IMR-90 (cell line): ENCODE measurements at regions not wholly inside any gene's neighbourhood (a gene's known extent, or its start where the extent isn't known, plus 50 kb on each side); places are given as distances from the start of the nearest gene placed in this dataset.

Source experiments
- ATAC-seq: fragments of 200-7000 bp; cut with Tn5 transposase; 2 replicates; pipeline ENCODE4 v1.9.1; 2020; ENCODE audit warnings: low read depth, mild to moderate bottlenecking, moderate library complexity
- BruUV-seq: library from RNA; stranded (reverse); fragments of 400-500 nt; replicated peaks from 2 replicates; lab custom pipeline; 2021; lab: Mats Ljungman, UMichigan
- CTCF ChIA-PET: fragments of 300-600 bp; formaldehyde crosslinking; extraction: SDS; loops from one replicate; lab custom pipeline; 2021; ENCODE audit warnings: antibody characterized with exemption; lab: Yijun Ruan, JAX
- POLR2A ChIA-PET: fragments of 300-600 bp; sonication (Branson Sonifier 250); formaldehyde crosslinking; loops from one replicate; lab custom pipeline; 2022; ENCODE audit warnings: antibody characterized with exemption; ENCODE audit not compliant: unreplicated experiment; lab: Charles Lee
- DNase-seq: peaks from one replicate; pipeline ENCODE4 v3.0.0; 2013
- H2AFZ ChIP-seq: replicated peaks from 2 replicates; pipeline ENCODE3; 2013; ENCODE audit warnings: low read length, mild to moderate bottlenecking; ENCODE audit not compliant: poor library complexity
- H2AK5ac ChIP-seq: 2 replicates; pipeline ENCODE4 v1.6.1; 2013; ENCODE audit warnings: low read depth, low read length, inconsistent platforms
- H2AK9ac ChIP-seq: replicated peaks from 2 replicates; pipeline ENCODE3; 2013; ENCODE audit warnings: mild to moderate bottlenecking, low read depth, low read length, moderate library complexity; ENCODE audit not compliant: poor library complexity
- H2BK120ac ChIP-seq: 2 replicates; pipeline ENCODE4 v1.6.1; 2013; ENCODE audit warnings: low read depth, low read length, inconsistent platforms
- H2BK15ac ChIP-seq: 3 replicates; pipeline ENCODE4 v1.6.1; 2013; ENCODE audit warnings: low read depth, low read length, inconsistent platforms
- H2BK20ac ChIP-seq: 2 replicates; pipeline ENCODE4 v1.6.1; 2013; ENCODE audit warnings: low read depth, mild to moderate bottlenecking, inconsistent platforms, low read length, moderate library complexity
- H2BK5ac ChIP-seq: 2 replicates; pipeline ENCODE4 v1.6.1; 2013; ENCODE audit warnings: mild to moderate bottlenecking, low read depth, low read length, inconsistent platforms; ENCODE audit not compliant: poor library complexity, severe bottlenecking
- H3K14ac ChIP-seq: replicated peaks from 2 replicates; pipeline ENCODE4 v1.6.1; 2013; ENCODE audit warnings: low read depth, low read length, inconsistent platforms
- H3K18ac ChIP-seq: 2 replicates; pipeline ENCODE4 v1.6.1; 2013; ENCODE audit warnings: low read depth, low read length, control low read depth
- H3K23ac ChIP-seq: 2 replicates; pipeline ENCODE4 v1.6.1; 2013; ENCODE audit warnings: low read depth, low read length, inconsistent platforms
- H3K27ac ChIP-seq: 2 replicates; pipeline ENCODE4 v1.5.1; 2013; ENCODE audit warnings: mild to moderate bottlenecking, control low read depth, low read length; ENCODE audit not compliant: insufficient read depth
- H3K27me3 ChIP-seq: 2 replicates; pipeline ENCODE4 v1.6.1; 2013; ENCODE audit warnings: low read length; ENCODE audit not compliant: control insufficient read depth, insufficient read depth
- H3K36me3 ChIP-seq: 2 replicates; pipeline ENCODE4 v1.6.1; 2013; ENCODE audit warnings: low read length, mixed read lengths; ENCODE audit not compliant: control insufficient read depth, insufficient read depth
- H3K4ac ChIP-seq: 2 replicates; pipeline ENCODE4 v1.6.1; 2013; ENCODE audit warnings: low read depth, low read length, inconsistent platforms
- H3K4me1 ChIP-seq: 2 replicates; pipeline ENCODE4 v1.6.1; 2013; ENCODE audit warnings: low read length, mixed read lengths; ENCODE audit not compliant: control insufficient read depth, insufficient read depth
- H3K4me2 ChIP-seq: 2 replicates; pipeline ENCODE4 v1.6.1; 2013; ENCODE audit warnings: low read depth, mild to moderate bottlenecking, control low read depth, low read length, moderate library complexity
- H3K4me3 ChIP-seq: 2 replicates; pipeline ENCODE4 v1.5.1; 2013; ENCODE audit warnings: low read depth, mild to moderate bottlenecking, control low read depth, low read length, moderate library complexity; ENCODE audit not compliant: insufficient read depth
- H3K56ac ChIP-seq: 2 replicates; pipeline ENCODE4 v1.6.1; 2013; ENCODE audit warnings: low read length, inconsistent platforms; ENCODE audit not compliant: insufficient read depth; ENCODE audit errors: extremely low read depth
- H3K79me1 ChIP-seq, 2 experiments: 2 replicates each; pipeline ENCODE4 v1.6.1; 2013; ENCODE audit warnings: low read length in 2 of 2, inconsistent platforms in 1 of 2, low read depth in 1 of 2
- H3K9ac ChIP-seq: 2 replicates; pipeline ENCODE4 v1.6.1; 2013; ENCODE audit warnings: low read depth, low read length, control low read depth
- H3K9me1 ChIP-seq: 2 replicates; pipeline ENCODE4 v1.6.1; 2013; ENCODE audit warnings: low read length, inconsistent platforms; ENCODE audit not compliant: insufficient read depth
- H3K9me3 ChIP-seq: 2 replicates; pipeline ENCODE4 v1.6.1; 2013; ENCODE audit warnings: low read length; ENCODE audit not compliant: control insufficient read depth, insufficient read depth
- H4K20me1 ChIP-seq: 2 replicates; pipeline ENCODE4 v1.6.1; 2013; ENCODE audit warnings: low read length, inconsistent platforms; ENCODE audit not compliant: insufficient read depth
- H4K5ac ChIP-seq: 2 replicates; pipeline ENCODE4 v1.6.1; 2013; ENCODE audit warnings: mild to moderate bottlenecking, low read depth, low read length, control low read depth
- H4K8ac ChIP-seq, 2 experiments: 2 replicates each; pipeline ENCODE4 v1.6.1; 2013; ENCODE audit warnings: low read depth in 2 of 2, low read length in 2 of 2, control low read depth in 1 of 2, inconsistent platforms in 1 of 2
- H4K91ac ChIP-seq: 2 replicates; pipeline ENCODE4 v1.6.1; 2013; ENCODE audit warnings: low read depth, low read length, inconsistent platforms; ENCODE audit not compliant: insufficient read depth
- BHLHE40 ChIP-seq: fragments of 150-350 bp; IDR thresholded peaks from 2 replicates; pipeline ENCODE4 v1.6.1; 2016; ENCODE audit warnings: mild to moderate bottlenecking, low read depth, low read length
- CEBPB ChIP-seq: IDR thresholded peaks from 2 replicates; pipeline ENCODE4 v1.6.1; 2012; ENCODE audit warnings: low read depth, low read length, improper control_type of control experiment
- CHD1 ChIP-seq: IDR thresholded peaks from 2 replicates; pipeline ENCODE4 v1.6.1; 2012; ENCODE audit warnings: low read depth, low read length, improper control_type of control experiment
- FOS ChIP-seq: fragments of 150-350 bp; IDR thresholded peaks from 2 replicates; pipeline ENCODE4 v1.6.1; 2016; ENCODE audit warnings: low read depth, low read length
- MAFK ChIP-seq: IDR thresholded peaks from 2 replicates; pipeline ENCODE4 v1.6.1; 2012; ENCODE audit warnings: low read depth, low read length, improper control_type of control experiment
- MAZ ChIP-seq: IDR thresholded peaks from 2 replicates; pipeline ENCODE4 v1.6.1; 2012; ENCODE audit warnings: low read depth, mild to moderate bottlenecking, low read length, improper control_type of control experiment, moderate library complexity, borderline replicate concordance
- MXI1 ChIP-seq: IDR thresholded peaks from 2 replicates; pipeline ENCODE4 v1.6.1; 2012; ENCODE audit warnings: low read depth, mild to moderate bottlenecking, low read length, moderate library complexity, borderline replicate concordance
- NFE2L2 ChIP-seq: fragments of 150-350 bp; IDR thresholded peaks from 2 replicates; pipeline ENCODE4 v1.6.1; 2016; ENCODE audit warnings: low read depth, mild to moderate bottlenecking, low read length
- POLR2A ChIP-seq: IDR thresholded peaks from 2 replicates; pipeline ENCODE4 v1.6.1; 2012; ENCODE audit warnings: mild to moderate bottlenecking, low read depth, low read length
- RAD21 ChIP-seq: IDR thresholded peaks from 2 replicates; pipeline ENCODE4 v1.6.1; 2012; ENCODE audit warnings: low read length, improper control_type of control experiment
- RCOR1 ChIP-seq: IDR thresholded peaks from 2 replicates; pipeline ENCODE4 v1.6.1; 2012; ENCODE audit warnings: mild to moderate bottlenecking, low read length, improper control_type of control experiment; ENCODE audit not compliant: insufficient replicate concordance
- RFX5 ChIP-seq: IDR thresholded peaks from 2 replicates; pipeline ENCODE4 v1.8.0; 2012; ENCODE audit warnings: low read depth, mild to moderate bottlenecking, low read length, moderate library complexity
- SMC3 ChIP-seq: fragments of 150-350 bp; IDR thresholded peaks from 2 replicates; pipeline ENCODE4 v1.6.1; 2016; ENCODE audit warnings: low read depth, mild to moderate bottlenecking, antibody characterized with exemption, low read length, moderate library complexity
- WGBS, 2 experiments: methylation state at CpG; one replicate each; pipeline versions ENCODE4 v1.1.5 to v1.1.7; 2013; ENCODE audit warnings: missing lambda C conversion rate in 2 of 2; ENCODE audit not compliant: insufficient read length in 1 of 2; ENCODE audit errors: extremely low coverage in 2 of 2; 5-methylcytosine and 5-hydroxymethylcytosine counted together
- dilution Hi-C: fragments of 300-500 bp; cut with HindIII; formaldehyde crosslinking; loops from one replicate; pipeline ENCODE4 v1.14.3; 2018; ENCODE audit warnings: low sequenced_read_pairs; ENCODE audit not compliant: unreplicated experiment
- in situ Hi-C: fragments of 300-500 bp; cut with MboI; formaldehyde crosslinking; loops from 3 replicates; pipeline ENCODE4 v1.14.3; 2019; ENCODE audit warnings: low sequenced_read_pairs, inconsistent platforms, mixed read lengths
- intact Hi-C: fragments of 100-400 bp; cut with micrococcal nuclease; formaldehyde crosslinking; loops from 2 replicates; pipeline ENCODE4 v1.10.0; 2022
- TF ChIP-seq, protein P1 (sequence below): conservative IDR thresholded peaks from 2 replicates; pipeline ENCODE4 v1.5.1; 2012; ENCODE audit warnings: mild to moderate bottlenecking, low read depth, low read length, improper control_type of control experiment
- TF ChIP-seq, protein P2 (sequence below): fragments of 150-350 bp; IDR thresholded peaks from 2 replicates; pipeline ENCODE4 v1.6.1; 2017; ENCODE audit warnings: mild to moderate bottlenecking, antibody characterized with exemption, low read length, low read depth

DNA sequence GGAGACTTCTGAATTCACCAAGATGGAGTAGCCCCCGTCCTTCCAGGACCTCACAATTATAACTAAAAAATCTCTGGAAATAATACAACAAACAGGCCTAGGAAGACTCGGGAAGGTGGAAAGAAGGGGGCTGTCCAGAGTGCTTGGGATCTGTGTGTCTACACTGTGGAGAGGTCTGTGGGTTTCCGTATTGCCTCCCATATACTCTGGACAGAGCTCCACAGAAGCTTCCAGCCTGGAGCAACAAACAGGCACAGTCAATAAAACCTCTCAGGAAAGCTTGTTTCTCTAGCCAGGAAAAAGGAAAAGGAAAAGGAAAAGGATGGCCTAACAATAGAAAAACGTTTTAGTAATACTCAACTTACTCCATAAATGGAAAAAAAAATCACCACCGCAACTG, 655.9 kb downstream of the DSC3 start:
- no peak overlapping the region for H2BK120ac ChIP-seq
- H4K5ac ChIP-seq, result no peak overlapping the region
- H3K9ac ChIP-seq, result no peak overlapping the region
- no peak overlapping the region for H3K4me3 ChIP-seq
- H3K36me3 ChIP-seq, result no peaks in the 10 kb centered on the region
- H4K8ac ChIP-seq, result no peak overlapping the region
- H4K20me1 ChIP-seq, result no peaks in the 10 kb centered on the region
- no peak overlapping the region for H2AK5ac ChIP-seq
- no peak overlapping the region for H3K23ac ChIP-seq
- no peak overlapping the region for H3K4ac ChIP-seq
- no peak overlapping the region for H3K4me2 ChIP-seq
- peaks cover 9% of the 10 kb centered on the region for H3K9me3 ChIP-seq
- no peak overlapping the region for H3K56ac ChIP-seq
- BruUV-seq, result no TSS peak
- no peak for TF ChIP-seq CEBPB
- no peak for TF ChIP-seq RFX5
- TF ChIP-seq MXI1, result no peak
- TF ChIP-seq MAFK, result no peak
- TF ChIP-seq FOS, result no peak
- TF ChIP-seq NFE2L2, result no peak
- no peak for TF ChIP-seq RCOR1
- no peak for TF ChIP-seq BHLHE40
- no peak for TF ChIP-seq POLR2A
- no peak for TF ChIP-seq RAD21
- no peak for TF ChIP-seq SMC3
- no peak for TF ChIP-seq CHD1
- TF ChIP-seq, protein P1, sequence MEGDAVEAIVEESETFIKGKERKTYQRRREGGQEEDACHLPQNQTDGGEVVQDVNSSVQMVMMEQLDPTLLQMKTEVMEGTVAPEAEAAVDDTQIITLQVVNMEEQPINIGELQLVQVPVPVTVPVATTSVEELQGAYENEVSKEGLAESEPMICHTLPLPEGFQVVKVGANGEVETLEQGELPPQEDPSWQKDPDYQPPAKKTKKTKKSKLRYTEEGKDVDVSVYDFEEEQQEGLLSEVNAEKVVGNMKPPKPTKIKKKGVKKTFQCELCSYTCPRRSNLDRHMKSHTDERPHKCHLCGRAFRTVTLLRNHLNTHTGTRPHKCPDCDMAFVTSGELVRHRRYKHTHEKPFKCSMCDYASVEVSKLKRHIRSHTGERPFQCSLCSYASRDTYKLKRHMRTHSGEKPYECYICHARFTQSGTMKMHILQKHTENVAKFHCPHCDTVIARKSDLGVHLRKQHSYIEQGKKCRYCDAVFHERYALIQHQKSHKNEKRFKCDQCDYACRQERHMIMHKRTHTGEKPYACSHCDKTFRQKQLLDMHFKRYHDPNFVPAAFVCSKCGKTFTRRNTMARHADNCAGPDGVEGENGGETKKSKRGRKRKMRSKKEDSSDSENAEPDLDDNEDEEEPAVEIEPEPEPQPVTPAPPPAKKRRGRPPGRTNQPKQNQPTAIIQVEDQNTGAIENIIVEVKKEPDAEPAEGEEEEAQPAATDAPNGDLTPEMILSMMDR, result no peak
- no peak for TF ChIP-seq MAZ
- TF ChIP-seq, protein P2, sequence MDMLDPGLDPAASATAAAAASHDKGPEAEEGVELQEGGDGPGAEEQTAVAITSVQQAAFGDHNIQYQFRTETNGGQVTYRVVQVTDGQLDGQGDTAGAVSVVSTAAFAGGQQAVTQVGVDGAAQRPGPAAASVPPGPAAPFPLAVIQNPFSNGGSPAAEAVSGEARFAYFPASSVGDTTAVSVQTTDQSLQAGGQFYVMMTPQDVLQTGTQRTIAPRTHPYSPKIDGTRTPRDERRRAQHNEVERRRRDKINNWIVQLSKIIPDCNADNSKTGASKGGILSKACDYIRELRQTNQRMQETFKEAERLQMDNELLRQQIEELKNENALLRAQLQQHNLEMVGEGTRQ, result no peak
- H3K9me1 ChIP-seq, result no peaks in the 10 kb centered on the region
- H3K14ac ChIP-seq, result no peak overlapping the region
- POLR2A ChIA-PET, result no interaction called here
- CTCF ChIA-PET, result no interaction called here
- H3K27me3 ChIP-seq, result no peaks in the 10 kb centered on the region
- no peak overlapping the region for H2AFZ ChIP-seq
- H2BK15ac ChIP-seq, result no peak overlapping the region
- no peak for ATAC-seq
- H3K18ac ChIP-seq, result no peak overlapping the region
- in situ Hi-C loops (no loop called here), dilution Hi-C loops (no loop called here), intact Hi-C loops (no loop called here)
- H2BK20ac ChIP-seq, result no peak overlapping the region
- H3K27ac ChIP-seq, result no peak overlapping the region
- H4K91ac ChIP-seq, result no peak overlapping the region
- no peak overlapping the region for H2BK5ac ChIP-seq
- no peak for DNase-seq
- no peak overlapping the region for H2AK9ac ChIP-seq
- no peaks in the 10 kb centered on the region for H3K79me1 ChIP-seq
- H3K4me1 ChIP-seq, result no peaks in the 10 kb centered on the region
- no CpG with 5 or more reads among the region's 5 CpGs for WGBS, 2 experiments
